HCT116 (cell line): ENCODE measurements at regions not wholly inside any gene's neighbourhood (a gene's known extent, or its start where the extent isn't known, plus 50 kb on each side); places are given as distances from the start of the nearest gene placed in this dataset.

Experiments used
- ATAC-seq: fragments of 200-7000 bp; cut with Tn5 transposase; 2 replicates; pipeline ENCODE4 v1.9.1; 2020; ENCODE audit warnings: mild to moderate bottlenecking, moderate library complexity
- BruUV-seq: library from RNA; stranded (reverse); fragments of 400-500 nt; replicated peaks from 2 replicates; lab custom pipeline; 2021; lab: Mats Ljungman, UMichigan
- CTCF ChIA-PET: fragments of 300-600 bp; sonication (Branson Sonifier 250); formaldehyde crosslinking; loops from one replicate; lab custom pipeline; 2021; ENCODE audit warnings: antibody characterized with exemption; lab: Charles Lee
- POLR2A ChIA-PET: fragments of 300-600, 350-600 bp; sonication (Branson Sonifier 250); formaldehyde crosslinking; loops from one replicate; lab custom pipeline; 2021; ENCODE audit warnings: antibody characterized with exemption; lab: Charles Lee
- RAD21 ChIA-PET, 2 experiments: fragments of 300-600 bp; sonication (Branson Sonifier 250); formaldehyde crosslinking; loops; one replicate each; lab custom pipeline; 2023; ENCODE audit warnings: low total read pairs in 2 of 2; ENCODE audit not compliant: uncharacterized antibody in 2 of 2, unreplicated experiment in 2 of 2, low non-redundant PET in 1 of 2; lab: Charles Lee
- DNase-seq: peaks from one replicate; pipeline ENCODE4 v3.0.0-alpha.2; 2010; ENCODE audit warnings: low read depth, low spot score
- H2AFZ ChIP-seq: fragments of 200-600 bp; shearing (Covaris generic), sonication (generic); 2 replicates; pipeline ENCODE4 v1.6.1; 2017; ENCODE audit warnings: low read depth, mixed run types, mixed read lengths, antibody characterized with exemption, low read length; ENCODE audit not compliant: poor library complexity, severe bottlenecking
- H3K27ac ChIP-seq: 2 replicates; pipeline ENCODE4 v1.5.1; 2012; ENCODE audit warnings: low read depth, low read length
- H3K27me3 ChIP-seq: fragments of 200-600 bp; sonication (generic); 2 replicates; pipeline ENCODE4 v1.6.1; 2016; ENCODE audit warnings: mixed run types, low read length, mixed read lengths; ENCODE audit not compliant: insufficient read depth
- H3K36me3 ChIP-seq, 2 experiments: fragments of 200-500 bp in 1 of 2; fragments of 200-600 bp in 1 of 2; sonication (Bioruptor generic) in 1 of 2; sonication (generic) in 1 of 2; 2 replicates each; pipeline versions ENCODE4 v1.5.1 to v1.6.1; 2014 to 2016; ENCODE audit warnings: low read length in 2 of 2, inconsistent platforms in 1 of 2, mixed read lengths in 1 of 2, mixed run types in 1 of 2; ENCODE audit not compliant: insufficient read depth in 2 of 2, control insufficient read depth in 1 of 2
- H3K4me1 ChIP-seq, 2 experiments: fragments of 200-600 bp in 1 of 2; sonication (generic) in 1 of 2; 2 replicates each; pipeline versions ENCODE4 v1.5.1 to v1.6.1; 2012 to 2017; ENCODE audit warnings: low read length in 2 of 2, inconsistent platforms in 1 of 2, mild to moderate bottlenecking in 1 of 2, mixed read lengths in 1 of 2, mixed run types in 1 of 2, moderate library complexity in 1 of 2; ENCODE audit not compliant: insufficient read depth in 2 of 2, control insufficient read depth in 1 of 2
- H3K4me2 ChIP-seq: fragments of 200-600 bp; sonication (generic); 2 replicates; pipeline ENCODE4 v1.6.1; 2017; ENCODE audit warnings: mixed run types, low read length, mixed read lengths
- H3K4me3 ChIP-seq, 2 experiments: fragments of 200-600 bp in 1 of 2; sonication (generic) in 1 of 2; replicated peaks in 1 of 2; 2 replicates each; pipeline ENCODE4 v1.5.1; 2011 to 2016; ENCODE audit warnings: low read length in 2 of 2, control low read depth in 1 of 2, low read depth in 1 of 2, mild to moderate bottlenecking in 1 of 2, mixed read lengths in 1 of 2, mixed run types in 1 of 2
- H3K79me2 ChIP-seq: fragments of 200-600 bp; sonication (generic); 2 replicates; pipeline ENCODE4 v1.6.1; 2017; ENCODE audit warnings: mild to moderate bottlenecking, mixed run types, low read length, moderate library complexity, mixed read lengths; ENCODE audit not compliant: insufficient read depth
- H3K9ac ChIP-seq: fragments of 200-600 bp; sonication (generic); 2 replicates; pipeline ENCODE4 v1.6.1; 2016; ENCODE audit warnings: low read length, mixed read lengths
- H3K9me2 ChIP-seq: fragments of 200-600 bp; sonication (generic), shearing (Covaris generic); 2 replicates; pipeline ENCODE4 v1.6.1; 2017; ENCODE audit warnings: mixed run types, mild to moderate bottlenecking, moderate library complexity; ENCODE audit not compliant: insufficient read depth
- H3K9me3 ChIP-seq, 2 experiments: fragments of 200-500 bp in 1 of 2; fragments of 200-600 bp in 1 of 2; sonication (Bioruptor generic) in 1 of 2; sonication (generic) in 1 of 2; 2 replicates each; pipeline ENCODE4 v1.6.1; 2014 to 2017; ENCODE audit warnings: low read length in 2 of 2, mixed read lengths in 2 of 2, inconsistent platforms in 1 of 2, low read depth in 1 of 2, mild to moderate bottlenecking in 1 of 2, mixed run types in 1 of 2, moderate library complexity in 1 of 2; ENCODE audit not compliant: control insufficient read depth in 1 of 2, insufficient read depth in 1 of 2
- H4K20me1 ChIP-seq: fragments of 200-600 bp; sonication (generic), shearing (Covaris generic); 2 replicates; pipeline ENCODE4 v1.6.1; 2017; ENCODE audit warnings: mixed run types, mild to moderate bottlenecking, moderate library complexity; ENCODE audit not compliant: insufficient read depth
- ATF3 ChIP-seq: IDR thresholded peaks from 2 replicates; pipeline ENCODE4 v1.6.1; 2012
- CBX3 ChIP-seq: IDR thresholded peaks from 2 replicates; pipeline ENCODE4 v1.6.1; 2012; ENCODE audit warnings: low read depth
- CEBPB ChIP-seq: IDR thresholded peaks from 2 replicates; pipeline ENCODE4 v1.6.1; 2012; ENCODE audit warnings: low read depth
- EGR1 ChIP-seq: IDR thresholded peaks from 2 replicates; pipeline ENCODE4 v1.6.1; 2012; ENCODE audit warnings: low read depth
- ELF1 ChIP-seq: IDR thresholded peaks from 2 replicates; pipeline ENCODE4 v1.6.1; 2012; ENCODE audit warnings: low read depth, borderline replicate concordance
- EZH2 ChIP-seq: fragments of 200-600 bp; sonication (generic); IDR thresholded peaks from 2 replicates; pipeline ENCODE4 v1.6.1; 2017; ENCODE audit warnings: antibody characterized with exemption, mixed run types
- EZH2phosphoT487 ChIP-seq: fragments of 200-600 bp; IDR thresholded peaks from 2 replicates; pipeline ENCODE4 v1.6.1; 2018; ENCODE audit warnings: antibody characterized with exemption, borderline replicate concordance
- FOSL1 ChIP-seq: IDR thresholded peaks from 2 replicates; pipeline ENCODE4 v1.6.1; 2012; ENCODE audit warnings: low read depth
- JUND ChIP-seq: IDR thresholded peaks from 2 replicates; pipeline ENCODE4 v1.6.1; 2012
- MAX ChIP-seq: IDR thresholded peaks from 2 replicates; pipeline ENCODE4 v1.6.1; 2012
- POLR2A ChIP-seq: IDR thresholded peaks from 2 replicates; pipeline ENCODE4 v1.7.0; 2011; ENCODE audit warnings: borderline replicate concordance; ENCODE audit not compliant: insufficient read depth, insufficient read length; ENCODE audit errors: extremely low read depth
- POLR2AphosphoS5 ChIP-seq: IDR thresholded peaks from 2 replicates; pipeline ENCODE4 v1.6.1; 2011; ENCODE audit warnings: mild to moderate bottlenecking, low read depth, low read length, moderate library complexity
- REST ChIP-seq: IDR thresholded peaks from 2 replicates; pipeline ENCODE4 v1.6.1; 2012; ENCODE audit warnings: low read depth
- SP1 ChIP-seq: IDR thresholded peaks from 2 replicates; pipeline ENCODE4 v1.6.1; 2012; ENCODE audit warnings: low read depth
- SRF ChIP-seq: IDR thresholded peaks from 2 replicates; pipeline ENCODE4 v1.6.1; 2012; ENCODE audit warnings: low read depth
- TCF7L2 ChIP-seq: IDR thresholded peaks from 2 replicates; pipeline ENCODE4 v1.7.0; 2011; ENCODE audit warnings: borderline replicate concordance, inconsistent platforms; ENCODE audit not compliant: insufficient read depth, insufficient read length; ENCODE audit errors: extremely low read depth
- YY1 ChIP-seq: IDR thresholded peaks from 2 replicates; pipeline ENCODE4 v1.6.1; 2011; ENCODE audit warnings: low read length, low read depth, moderate library complexity, mild to moderate bottlenecking; ENCODE audit not compliant: insufficient replicate concordance; ENCODE audit errors: extremely low read depth
- ZFX ChIP-seq: fragments of 450-650 bp; IDR thresholded peaks from 2 replicates; pipeline ENCODE4 v1.6.1; 2017
- intact Hi-C: fragments of 100-400 bp; cut with micrococcal nuclease; formaldehyde crosslinking; loops from 2 replicates; pipeline ENCODE4 v1.10.0; 2022
- TF ChIP-seq, protein P1 (sequence below): IDR thresholded peaks from 2 replicates; pipeline ENCODE4 v1.6.1; 2011; ENCODE audit warnings: mild to moderate bottlenecking, low read length, moderate library complexity; ENCODE audit not compliant: insufficient replicate concordance; ENCODE audit errors: extremely low read depth
- TF ChIP-seq, protein P2 (sequence below), 3 experiments: fragments of 200-600 bp in 1 of 3; sonication (generic) in 1 of 3; IDR thresholded peaks in 2 of 3; conservative IDR thresholded peaks in 1 of 3; 2 replicates each; pipeline ENCODE4 v1.5.1; 2012 to 2017; ENCODE audit warnings: low read depth in 2 of 3, low read length in 2 of 3, antibody characterized with exemption in 1 of 3, borderline replicate concordance in 1 of 3, control low read depth in 1 of 3, mild to moderate bottlenecking in 1 of 3, mixed read lengths in 1 of 3, mixed run types in 1 of 3, moderate library complexity in 1 of 3; ENCODE audit not compliant: insufficient read depth in 1 of 3

GRCh38 chr5:166119506-166119905 lies 2171.9 kb upstream of the WWC1 start:
- no peak overlapping the region for H3K4me3 ChIP-seq
- ATAC-seq (no peak), DNase-seq (no peak)
- no peak overlapping the region for H3K9ac ChIP-seq
- no TSS peak for BruUV-seq
- intact Hi-C loops: no loop called here
- no peak overlapping the region for H3K27ac ChIP-seq
- no peaks in the 10 kb centered on the region for H3K79me2 ChIP-seq
- H3K36me3 ChIP-seq: no peaks in the 10 kb centered on the region
- ChIA-PET CTCF (no interaction called here), RAD21 (no interaction called here), POLR2A (no interaction called here)
- peaks cover 3 to 38% of the 10 kb centered on the region in 2 experiments; a peak in 2 of 4 replicates for H3K9me3 ChIP-seq
- TF ChIP-seq CEBPB: no peak
- no peak for TF ChIP-seq EZH2phosphoT487
- no peak for TF ChIP-seq ZFX
- TF ChIP-seq POLR2AphosphoS5: no peak
- TF ChIP-seq CBX3: no peak
- TF ChIP-seq TCF7L2: no peak
- TF ChIP-seq, protein P1, sequence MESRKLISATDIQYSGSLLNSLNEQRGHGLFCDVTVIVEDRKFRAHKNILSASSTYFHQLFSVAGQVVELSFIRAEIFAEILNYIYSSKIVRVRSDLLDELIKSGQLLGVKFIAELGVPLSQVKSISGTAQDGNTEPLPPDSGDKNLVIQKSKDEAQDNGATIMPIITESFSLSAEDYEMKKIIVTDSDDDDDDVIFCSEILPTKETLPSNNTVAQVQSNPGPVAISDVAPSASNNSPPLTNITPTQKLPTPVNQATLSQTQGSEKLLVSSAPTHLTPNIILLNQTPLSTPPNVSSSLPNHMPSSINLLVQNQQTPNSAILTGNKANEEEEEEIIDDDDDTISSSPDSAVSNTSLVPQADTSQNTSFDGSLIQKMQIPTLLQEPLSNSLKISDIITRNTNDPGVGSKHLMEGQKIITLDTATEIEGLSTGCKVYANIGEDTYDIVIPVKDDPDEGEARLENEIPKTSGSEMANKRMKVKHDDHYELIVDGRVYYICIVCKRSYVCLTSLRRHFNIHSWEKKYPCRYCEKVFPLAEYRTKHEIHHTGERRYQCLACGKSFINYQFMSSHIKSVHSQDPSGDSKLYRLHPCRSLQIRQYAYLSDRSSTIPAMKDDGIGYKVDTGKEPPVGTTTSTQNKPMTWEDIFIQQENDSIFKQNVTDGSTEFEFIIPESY: no peak
- TF ChIP-seq MAX: no peak
- TF ChIP-seq POLR2A: no peak
- TF ChIP-seq ELF1: no peak
- TF ChIP-seq EGR1: no peak
- TF ChIP-seq FOSL1: no peak
- no peak for TF ChIP-seq REST
- TF ChIP-seq EZH2: no peak
- TF ChIP-seq YY1: no peak
- no peak for TF ChIP-seq JUND
- TF ChIP-seq, protein P2, sequence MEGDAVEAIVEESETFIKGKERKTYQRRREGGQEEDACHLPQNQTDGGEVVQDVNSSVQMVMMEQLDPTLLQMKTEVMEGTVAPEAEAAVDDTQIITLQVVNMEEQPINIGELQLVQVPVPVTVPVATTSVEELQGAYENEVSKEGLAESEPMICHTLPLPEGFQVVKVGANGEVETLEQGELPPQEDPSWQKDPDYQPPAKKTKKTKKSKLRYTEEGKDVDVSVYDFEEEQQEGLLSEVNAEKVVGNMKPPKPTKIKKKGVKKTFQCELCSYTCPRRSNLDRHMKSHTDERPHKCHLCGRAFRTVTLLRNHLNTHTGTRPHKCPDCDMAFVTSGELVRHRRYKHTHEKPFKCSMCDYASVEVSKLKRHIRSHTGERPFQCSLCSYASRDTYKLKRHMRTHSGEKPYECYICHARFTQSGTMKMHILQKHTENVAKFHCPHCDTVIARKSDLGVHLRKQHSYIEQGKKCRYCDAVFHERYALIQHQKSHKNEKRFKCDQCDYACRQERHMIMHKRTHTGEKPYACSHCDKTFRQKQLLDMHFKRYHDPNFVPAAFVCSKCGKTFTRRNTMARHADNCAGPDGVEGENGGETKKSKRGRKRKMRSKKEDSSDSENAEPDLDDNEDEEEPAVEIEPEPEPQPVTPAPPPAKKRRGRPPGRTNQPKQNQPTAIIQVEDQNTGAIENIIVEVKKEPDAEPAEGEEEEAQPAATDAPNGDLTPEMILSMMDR (IDR thresholded peaks at IDR 0.05 in 2 of 3, conservative IDR thresholded peaks at IDR 0.05 in 1 of 3; ENCODE audit: borderline replicate concordance in 1 of 3, insufficient read depth in 1 of 3, low read depth in 2 of 3, low read length in 2 of 3): no peak
- TF ChIP-seq SRF: no peak
- no peak for TF ChIP-seq ATF3
- no peak for TF ChIP-seq SP1
- no peak overlapping the region for H3K4me2 ChIP-seq
- H3K4me1 ChIP-seq: no peaks in the 10 kb centered on the region
- H3K9me2 ChIP-seq: no peaks in the 10 kb centered on the region
- no peaks in the 10 kb centered on the region for H3K27me3 ChIP-seq
- no peak overlapping the region for H2AFZ ChIP-seq
- no peaks in the 10 kb centered on the region for H4K20me1 ChIP-seq
